ENCODE measurements at regions not wholly inside any gene's neighbourhood (a gene's known extent, or its start where the extent isn't known, plus 50 kb on each side); places are given as distances from the start of the nearest gene placed in this dataset.

- Mint-ChIP-seq H3K9me3 (peaks cover 61% of the 10 kb centered on the region), H3K36me3 (ENCODE audit: low read depth) (peaks cover 52% of the 10 kb centered on the region), H3K4me3 (peak overlapping the region; percentile 51), H3K4me1 (ENCODE audit: low read depth) (peaks cover 72% of the 10 kb centered on the region), H3K27me3 (ENCODE audit: insufficient read depth) (peaks cover 2% of the 10 kb centered on the region; the same call in 1 of the 2 replicates), H3K27ac (peak overlapping the region; percentile 93)
- TF ChIP-seq CTCF (IDR thresholded peaks at IDR 0.05): no peak
- DNase-seq: peak; percentile 61
Measured at GRCh38 chr3:16739541-16740105, 134.4 kb upstream of the DAZL start.

- no peak for TF ChIP-seq CTCF (IDR thresholded peaks at IDR 0.05)
- peak overlapping the region; percentile 93 for H3K27ac Mint-ChIP-seq
- H3K4me1 Mint-ChIP-seq (ENCODE audit: low read depth): peaks cover 73% of the 10 kb centered on the region
- peaks cover 52% of the 10 kb centered on the region for H3K9me3 Mint-ChIP-seq
- H3K27me3 Mint-ChIP-seq (ENCODE audit: insufficient read depth): peaks cover 2% of the 10 kb centered on the region; the same call in 1 of the 2 replicates
- H3K4me3 Mint-ChIP-seq: peak overlapping the region; percentile 67
- H3K36me3 Mint-ChIP-seq (ENCODE audit: low read depth): peaks cover 45% of the 10 kb centered on the region
- DNase-seq: no peak
Measured at GRCh38 chr3:16740515-16740914, 135.3 kb upstream of the DAZL start.

DNA sequence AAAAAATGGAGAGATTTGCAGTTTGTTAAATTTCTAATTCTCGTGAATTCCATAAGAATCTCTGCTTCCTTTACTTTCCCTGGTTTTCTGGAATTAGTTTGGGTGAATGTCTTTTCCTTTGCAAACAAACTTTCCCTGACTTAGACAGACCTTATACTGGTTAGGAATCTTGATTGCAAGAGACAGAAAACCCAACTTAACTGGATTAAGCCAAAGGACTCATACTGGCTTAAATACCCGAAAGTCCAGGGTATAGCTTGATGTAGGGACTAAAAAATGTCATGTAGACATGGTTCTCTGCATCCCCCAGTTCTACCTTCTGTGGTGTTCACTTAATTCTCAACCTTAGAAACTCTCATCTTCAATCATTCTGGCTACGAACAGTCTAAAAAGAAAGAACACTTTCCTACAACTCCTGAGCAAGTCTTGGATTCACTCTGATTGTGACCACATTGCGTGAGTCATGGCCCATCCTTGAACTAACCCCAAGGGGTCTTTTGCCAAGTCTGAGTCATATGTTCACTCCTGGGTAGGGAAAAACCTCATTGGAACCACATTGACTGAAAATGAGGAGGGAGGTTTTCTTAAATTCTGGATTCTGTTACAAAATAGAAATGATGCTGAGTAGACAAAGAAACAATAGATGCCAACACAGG, 136.0 kb upstream of the DAZL start:
- Mint-ChIP-seq H3K27me3 (ENCODE audit: insufficient read depth) (peaks cover 2% of the 10 kb centered on the region; the same call in 1 of the 2 replicates), H3K36me3 (ENCODE audit: low read depth) (peaks cover 38% of the 10 kb centered on the region), H3K4me1 (ENCODE audit: low read depth) (peaks cover 73% of the 10 kb centered on the region), H3K4me3 (peak overlapping the region; percentile 67), H3K27ac (peak overlapping the region; percentile 93), H3K9me3 (peaks cover 47% of the 10 kb centered on the region)
- DNase-seq: peak; percentile 90
- TF ChIP-seq CTCF (IDR thresholded peaks at IDR 0.05): no peak

GRCh38 chr3:16741890-16742289, 136.7 kb upstream of the DAZL start:
- peak; percentile 33 for TF ChIP-seq CTCF (IDR thresholded peaks at IDR 0.05)
- Mint-ChIP-seq H3K27me3 (ENCODE audit: insufficient read depth) (peaks cover 2% of the 10 kb centered on the region; the same call in 1 of the 2 replicates), H3K4me1 (ENCODE audit: low read depth) (peaks cover 73% of the 10 kb centered on the region), H3K9me3 (peaks cover 47% of the 10 kb centered on the region), H3K27ac (peak overlapping the region; percentile 93), H3K36me3 (ENCODE audit: low read depth) (peaks cover 36% of the 10 kb centered on the region), H3K4me3 (peak overlapping the region; percentile 67)
- peak; percentile 84 for DNase-seq

- H3K9me3 Mint-ChIP-seq: peaks cover 47% of the 10 kb centered on the region
- TF ChIP-seq CTCF (IDR thresholded peaks at IDR 0.05): no peak
- no peak overlapping the region for H3K4me3 Mint-ChIP-seq
- peak; percentile 30 for DNase-seq
- H3K4me1 Mint-ChIP-seq (ENCODE audit: low read depth): peaks cover 64% of the 10 kb centered on the region
- H3K36me3 Mint-ChIP-seq (ENCODE audit: low read depth): peaks cover 36% of the 10 kb centered on the region
- peaks cover 2% of the 10 kb centered on the region; the same call in 1 of the 2 replicates for H3K27me3 Mint-ChIP-seq (ENCODE audit: insufficient read depth)
- no peak overlapping the region for H3K27ac Mint-ChIP-seq
Measured at GRCh38 chr3:16743276-16743675, 138.1 kb upstream of the DAZL start.

Data from HFFc6 (cell line).